CD14-positive monocyte (primary cell): ENCODE measurements at regions not wholly inside any gene's neighbourhood (a gene's known extent, or its start where the extent isn't known, plus 50 kb on each side); places are given as distances from the start of the nearest gene placed in this dataset.
"Not testable (repeated sequence)": the region's sequence is repeated elsewhere in the genome, so short reads cannot be mapped to it uniquely, and the experiment has no call there.

Source experiments
- DNase-seq, 3 donors: peaks; one replicate each; pipeline ENCODE4 v3.0.0-alpha.2; 2011 to 2022
- H2AFZ ChIP-seq: 2 replicates; pipeline ENCODE4 v1.6.0; 2012; ENCODE audit warnings: mild to moderate bottlenecking, low read depth, low read length, inconsistent platforms; ENCODE audit not compliant: insufficient read depth, poor library complexity, severe bottlenecking
- H3K27ac ChIP-seq, 2 donors: 1 replicate in 1 of 2; 2 replicates in 1 of 2; pipeline ENCODE4 v1.5.1; 2012 to 2013; ENCODE audit warnings: low read length in 2 of 2, control low read depth in 1 of 2, inconsistent platforms in 1 of 2, low read depth in 1 of 2, mild to moderate bottlenecking in 1 of 2
- H3K27me3 ChIP-seq, 2 donors: one replicate each; pipeline versions ENCODE4 v1.6.0 to v1.6.1; 2011 to 2013; ENCODE audit warnings: low read length in 2 of 2; ENCODE audit not compliant: control insufficient read depth in 2 of 2, insufficient read depth in 2 of 2
- H3K36me3 ChIP-seq, 2 donors: replicated peaks in 1 of 2; 1 replicate in 1 of 2; 2 replicates in 1 of 2; pipeline versions ENCODE4 v1.5.1 to v1.6.1; 2012 to 2013; ENCODE audit warnings: low read length in 2 of 2, control low read depth in 1 of 2, inconsistent platforms in 1 of 2, mild to moderate bottlenecking in 1 of 2; ENCODE audit not compliant: insufficient read depth in 2 of 2, control insufficient read depth in 1 of 2
- H3K4me1 ChIP-seq, 2 donors: 1 replicate in 1 of 2; 2 replicates in 1 of 2; pipeline versions ENCODE4 v1.5.1 to v1.6.1; 2012 to 2013; ENCODE audit warnings: low read length in 2 of 2, control low read depth in 1 of 2, inconsistent platforms in 1 of 2, mild to moderate bottlenecking in 1 of 2, moderate library complexity in 1 of 2; ENCODE audit not compliant: insufficient read depth in 2 of 2, control insufficient read depth in 1 of 2
- H3K4me2 ChIP-seq: replicated peaks from 2 replicates; pipeline ENCODE3; 2012; ENCODE audit warnings: low read length, moderate library complexity, mild to moderate bottlenecking; ENCODE audit not compliant: poor library complexity, severe bottlenecking; ENCODE audit errors: extremely low read depth
- H3K4me3 ChIP-seq, 3 experiments: fragments of 200-600 bp in 1 of 3; sonication (generic) in 1 of 3; replicated peaks in 1 of 3; 1 replicate in 2 of 3; 2 replicates in 1 of 3; pipeline ENCODE4 v1.5.1; 2011 to 2013; ENCODE audit warnings: low read length in 3 of 3, mild to moderate bottlenecking in 3 of 3, control low read depth in 2 of 3, low read depth in 2 of 3, inconsistent platforms in 1 of 3, moderate library complexity in 1 of 3
- H3K79me2 ChIP-seq: 2 replicates; pipeline ENCODE4 v1.6.0; 2012; ENCODE audit warnings: mild to moderate bottlenecking, control low read depth, inconsistent platforms, low read length, moderate library complexity; ENCODE audit not compliant: insufficient read depth
- H3K9ac ChIP-seq: 2 replicates; pipeline ENCODE4 v1.6.0; 2017; ENCODE audit warnings: low read length, mild to moderate bottlenecking; ENCODE audit not compliant: insufficient read depth, poor library complexity, severe bottlenecking
- H3K9me3 ChIP-seq, 2 donors: replicated peaks in 1 of 2; 1 replicate in 1 of 2; 2 replicates in 1 of 2; pipeline versions ENCODE4 v1.5.1 to v1.6.1; 2012 to 2013; ENCODE audit warnings: low read length in 2 of 2, control low read depth in 1 of 2; ENCODE audit not compliant: control insufficient read depth in 1 of 2, insufficient read depth in 1 of 2
- H4K20me1 ChIP-seq: 2 replicates; pipeline ENCODE4 v1.6.0; 2012; ENCODE audit warnings: mild to moderate bottlenecking, low read length, control low read depth, moderate library complexity; ENCODE audit not compliant: insufficient read depth
- H3K27ac Mint-ChIP-seq, 7 donors: one replicate each; pipeline ENCODE4 v1.8.0; 2020; ENCODE audit warnings: mild to moderate bottlenecking in 7 of 7, mixed read lengths in 7 of 7, moderate library complexity in 6 of 7, inconsistent platforms in 2 of 7
- H3K27me3 Mint-ChIP-seq, 3 donors: one replicate each; pipeline ENCODE4 v1.8.0; 2021 to 2022; ENCODE audit warnings: low read depth in 3 of 3, mild to moderate bottlenecking in 3 of 3, mixed read lengths in 3 of 3, moderate library complexity in 3 of 3, inconsistent platforms in 1 of 3
- H3K36me3 Mint-ChIP-seq, 2 donors: one replicate each; pipeline ENCODE4 v1.8.0; 2020; ENCODE audit warnings: mixed read lengths in 2 of 2, inconsistent platforms in 1 of 2, mild to moderate bottlenecking in 1 of 2
- H3K4me1 Mint-ChIP-seq: one replicate; pipeline ENCODE4 v1.8.0; 2020; ENCODE audit warnings: mild to moderate bottlenecking, mixed read lengths
- H3K4me3 Mint-ChIP-seq, 2 donors: one replicate each; pipeline ENCODE4 v1.8.0; 2020; ENCODE audit warnings: mild to moderate bottlenecking in 2 of 2, mixed read lengths in 2 of 2, moderate library complexity in 1 of 2
- H3K9me3 Mint-ChIP-seq, 7 donors: one replicate each; pipeline ENCODE4 v1.8.0; 2020 to 2022; ENCODE audit warnings: mixed read lengths in 7 of 7, mild to moderate bottlenecking in 6 of 7, moderate library complexity in 6 of 7, inconsistent platforms in 2 of 7
- WGBS: methylation state at CpG from one replicate; pipeline ENCODE4 v1.1.5; 2013; ENCODE audit warnings: missing lambda C conversion rate; ENCODE audit not compliant: insufficient coverage; 5-methylcytosine and 5-hydroxymethylcytosine counted together
- intact Hi-C, 2 donors: fragments of 100-400 bp; cut with micrococcal nuclease; formaldehyde crosslinking; loops; one replicate each; pipeline versions ENCODE4 v1.15.0 to v1.15.1; 2023

GRCh38 chr16:88199296-88200153, 183.2 kb upstream of the ZNF469 start:
- intact Hi-C loops, H3K4me1 ChIP-seq, H3K4me3 Mint-ChIP-seq, H3K27ac ChIP-seq, H3K36me3 ChIP-seq, H2AFZ ChIP-seq, H3K9me3 ChIP-seq, H3K27me3 ChIP-seq, H3K79me2 ChIP-seq, H3K36me3 Mint-ChIP-seq, H3K4me3 ChIP-seq, H3K27ac Mint-ChIP-seq, H3K9me3 Mint-ChIP-seq, H3K4me1 Mint-ChIP-seq, H3K4me2 ChIP-seq, H4K20me1 ChIP-seq, DNase-seq, H3K9ac ChIP-seq: not testable (repeated sequence)
- peaks cover 5 to 13% (median 5%) of the 10 kb centered on the region in 3 donors for H3K27me3 Mint-ChIP-seq
- WGBS: 87% methylated on average over 11 of the region's 25 CpGs

GRCh38 chr16:88200154-88200895, 182.4 kb upstream of the ZNF469 start:
- not testable (repeated sequence) for H2AFZ ChIP-seq

More at GRCh38 chr16:88200154-88200895, 182.4 kb upstream of the ZNF469 start:
- H3K4me1 ChIP-seq, H3K4me2 ChIP-seq, H4K20me1 ChIP-seq, H3K36me3 Mint-ChIP-seq, intact Hi-C loops, H3K79me2 ChIP-seq, H3K9me3 Mint-ChIP-seq, H3K36me3 ChIP-seq, H3K27me3 Mint-ChIP-seq, H3K9ac ChIP-seq, H3K4me1 Mint-ChIP-seq, H3K27ac ChIP-seq, H3K9me3 ChIP-seq, H3K4me3 Mint-ChIP-seq, H3K27me3 ChIP-seq, H3K4me3 ChIP-seq, DNase-seq, H3K27ac Mint-ChIP-seq: not testable (repeated sequence)
- WGBS: 91% methylated on average over 18 of the region's 30 CpGs
